ENCODE measurements at regions not wholly inside any gene's neighbourhood (a gene's known extent, or its start where the extent isn't known, plus 50 kb on each side); places are given as distances from the start of the nearest gene placed in this dataset.

GRCh38 chr2:62370321-62371250 is 135.4 kb downstream of the TMEM17 start:
- DNase-seq (ENCODE audit: low read depth in 2 of 2) = no peak

- DNase-seq (ENCODE audit: low read depth in 2 of 2) = no peak
Measured at GRCh38 chr2:62369541-62370202, 136.3 kb downstream of the TMEM17 start.

GRCh38 chr2:62364791-62365528 is 141.0 kb downstream of the TMEM17 start:
- DNase-seq (ENCODE audit: low read depth in 2 of 2) = no peak

GRCh38 chr2:62363166-62363565 is 142.8 kb downstream of the TMEM17 start:
- DNase-seq (ENCODE audit: low read depth in 2 of 2) = no peak

GRCh38 chr2:62362561-62362960 is 143.4 kb downstream of the TMEM17 start:
- no peak for DNase-seq (ENCODE audit: low read depth in 2 of 2)

GRCh38 chr2:62361964-62362363 is 144.0 kb downstream of the TMEM17 start:
- DNase-seq (ENCODE audit: low read depth in 2 of 2) = no peak

- DNase-seq (ENCODE audit: low read depth in 2 of 2) = no peak
Measured at GRCh38 chr2:62354771-62355561, 151.0 kb downstream of the TMEM17 start.

GRCh38 chr2:62352031-62352430 is 154.0 kb downstream of the TMEM17 start:
- DNase-seq (ENCODE audit: low read depth in 2 of 2) = no peak

- DNase-seq (ENCODE audit: low read depth in 2 of 2) = no peak
Measured at GRCh38 chr2:62349788-62350187, 153.9 kb downstream of the B3GNT2 start.

- DNase-seq (ENCODE audit: low read depth in 2 of 2) = no peak
Measured at GRCh38 chr2:62348700-62349099, 152.8 kb downstream of the B3GNT2 start.

GRCh38 chr2:62347563-62348270 is 151.8 kb downstream of the B3GNT2 start:
- DNase-seq (ENCODE audit: low read depth in 2 of 2) = no peak

- DNase-seq (ENCODE audit: low read depth in 2 of 2) = no peak
Measured at GRCh38 chr2:62344472-62344871, 148.6 kb downstream of the B3GNT2 start.

- DNase-seq (ENCODE audit: low read depth in 2 of 2) = no peak
Measured at GRCh38 chr2:62343636-62344337, 147.9 kb downstream of the B3GNT2 start.

- no peak for DNase-seq (ENCODE audit: low read depth in 2 of 2)
Measured at GRCh38 chr2:62343206-62343605, 147.3 kb downstream of the B3GNT2 start.

GRCh38 chr2:62340994-62341484 is 145.1 kb downstream of the B3GNT2 start:
- no peak for DNase-seq (ENCODE audit: low read depth in 2 of 2)

- DNase-seq (ENCODE audit: low read depth in 2 of 2) = no peak
Measured at GRCh38 chr2:62339837-62340236, 143.9 kb downstream of the B3GNT2 start.

GRCh38 chr2:62339413-62339812 is 143.5 kb downstream of the B3GNT2 start:
- DNase-seq (ENCODE audit: low read depth in 2 of 2) = no peak

- no peak for DNase-seq (ENCODE audit: low read depth in 2 of 2)
Measured at GRCh38 chr2:62338111-62338510, 142.2 kb downstream of the B3GNT2 start.

GRCh38 chr2:62337403-62337802 is 141.5 kb downstream of the B3GNT2 start:
- no peak for DNase-seq (ENCODE audit: low read depth in 2 of 2)

GRCh38 chr2:62335612-62336011 is 139.7 kb downstream of the B3GNT2 start:
- DNase-seq (ENCODE audit: low read depth in 2 of 2) = no peak

All from activated CD4-positive, alpha-beta T cell treated with anti-CD3 and anti-CD28 coated beads for 24 hours (primary cell).